ENCODE measurements at regions not wholly inside any gene's neighbourhood (a gene's known extent, or its start where the extent isn't known, plus 50 kb on each side); places are given as distances from the start of the nearest gene placed in this dataset.
A peak's percentile ranks its signal among the peaks of the same experiment; 100 is the strongest.

DNA sequence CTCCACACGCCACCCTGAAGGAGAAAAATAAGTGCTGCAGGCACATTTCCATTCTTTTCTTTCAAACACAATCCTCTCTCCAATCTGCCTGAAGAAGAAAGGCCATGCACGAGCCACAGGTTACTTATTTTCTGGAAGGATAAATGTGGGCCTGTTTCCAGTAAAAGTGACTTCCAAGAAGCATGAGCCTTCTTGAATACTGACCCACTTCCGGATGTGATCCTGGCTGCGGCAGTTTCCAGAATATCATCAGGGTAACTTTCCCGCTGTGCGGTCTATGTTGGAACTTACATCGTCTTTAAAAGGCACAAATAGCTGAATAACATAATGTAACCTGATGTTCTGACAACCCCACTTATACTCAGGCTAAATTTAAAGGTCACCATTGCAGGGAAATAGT is 66.3 kb upstream of the TAPT1 start:
- in situ Hi-C loops (cut with HindIII; ENCODE audit: low pct_ligation_motif_present, low pct_unique_long_range_greater_than_20kb, low sequenced_read_pairs) = no loop called here
- DNase-seq = no peak

DNA sequence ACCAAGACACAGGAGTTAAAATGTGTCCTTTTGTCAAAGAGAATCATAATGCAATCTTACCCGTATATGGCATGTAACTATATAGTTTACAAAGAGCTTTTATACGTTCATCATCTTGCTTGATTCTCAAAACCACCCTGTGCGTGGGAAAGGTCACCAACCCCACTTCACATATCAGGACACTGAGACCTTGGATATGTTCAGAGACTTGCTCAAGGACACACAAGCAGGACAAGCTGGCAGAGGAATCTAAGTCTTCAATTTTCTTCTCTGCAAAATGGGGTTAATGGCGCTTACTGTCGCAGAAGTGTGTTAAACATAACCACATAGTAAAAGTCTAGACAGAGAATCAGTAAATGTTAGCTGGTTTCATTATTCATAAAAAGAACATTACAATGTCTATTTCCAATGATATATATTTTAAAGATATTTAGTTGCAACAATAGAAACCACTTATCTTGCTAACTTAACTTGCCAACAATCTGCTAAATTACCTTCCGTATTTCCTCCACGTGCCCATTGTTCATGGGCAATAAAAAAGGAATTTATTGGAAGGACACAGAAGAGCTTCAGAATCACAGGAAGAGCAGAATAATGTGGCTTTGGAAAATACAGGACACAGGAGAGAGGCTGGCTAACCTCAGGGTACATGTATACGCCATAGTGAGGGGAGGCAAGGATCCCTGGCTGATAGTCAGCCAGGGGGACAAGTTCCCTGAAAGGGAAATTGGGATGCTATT is 64.6 kb upstream of the TAPT1 start:
- in situ Hi-C loops (cut with HindIII; ENCODE audit: low pct_ligation_motif_present, low pct_unique_long_range_greater_than_20kb, low sequenced_read_pairs) = no loop called here
- DNase-seq = no peak

GRCh38 chr4:16289897-16290554 is 63.8 kb upstream of the TAPT1 start:
- in situ Hi-C loops (cut with HindIII; ENCODE audit: low pct_ligation_motif_present, low pct_unique_long_range_greater_than_20kb, low sequenced_read_pairs) = no loop called here
- DNase-seq = peak; percentile 27

DNA sequence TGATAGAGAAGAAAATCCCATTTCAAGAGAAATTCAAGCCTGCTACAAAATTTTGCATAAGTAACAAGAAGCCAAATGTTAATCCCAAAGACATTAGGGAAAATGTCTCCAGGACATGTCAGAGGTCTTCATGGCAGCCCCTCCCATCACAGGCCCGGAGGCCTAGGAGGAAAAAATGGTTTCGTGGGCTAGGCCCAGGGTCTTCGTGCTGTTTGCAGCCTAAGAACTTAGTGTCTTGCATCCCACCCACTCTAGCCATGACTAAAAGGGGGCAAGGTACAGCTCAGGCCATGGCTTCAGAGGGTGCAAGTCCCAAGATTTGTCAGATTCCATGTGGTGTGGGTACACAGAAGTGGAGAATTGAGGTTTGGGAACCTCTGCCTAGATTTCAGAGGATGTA is 57.8 kb upstream of the TAPT1 start:
- DNase-seq = no peak
- in situ Hi-C loops (cut with HindIII; ENCODE audit: low pct_ligation_motif_present, low pct_unique_long_range_greater_than_20kb, low sequenced_read_pairs) = no loop called here

- DNase-seq = no peak
- in situ Hi-C loops (cut with HindIII; ENCODE audit: low pct_ligation_motif_present, low pct_unique_long_range_greater_than_20kb, low sequenced_read_pairs) = no loop called here
Measured at GRCh38 chr4:16278178-16278577, 51.9 kb upstream of the TAPT1 start.

All from ACHN (cell line).